Immature natural killer cell (primary cell): ENCODE measurements at regions not wholly inside any gene's neighbourhood (a gene's known extent, or its start where the extent isn't known, plus 50 kb on each side); places are given as distances from the start of the nearest gene placed in this dataset.

ENCODE experiments used
- DNase-seq, 3 donors: peaks; one replicate each; pipeline ENCODE4 v3.0.0; 2022; ENCODE audit warnings: mixed read lengths in 1 of 3
- H3K27ac Mint-ChIP-seq, 6 donors: one replicate each; pipeline ENCODE4 v1.8.0; 2020; ENCODE audit warnings: mixed read lengths in 6 of 6, mild to moderate bottlenecking in 5 of 6, inconsistent platforms in 4 of 6, moderate library complexity in 3 of 6
- H3K27me3 Mint-ChIP-seq, 3 donors: one replicate each; pipeline ENCODE4 v1.8.0; 2020 to 2021; ENCODE audit warnings: low read depth in 3 of 3, mild to moderate bottlenecking in 3 of 3, mixed read lengths in 3 of 3, moderate library complexity in 3 of 3, inconsistent platforms in 1 of 3
- H3K36me3 Mint-ChIP-seq, 3 donors: one replicate each; pipeline ENCODE4 v1.8.0; 2020; ENCODE audit warnings: mixed read lengths in 3 of 3, inconsistent platforms in 2 of 3, mild to moderate bottlenecking in 2 of 3
- H3K4me1 Mint-ChIP-seq, 2 donors: one replicate each; pipeline ENCODE4 v1.8.0; 2020; ENCODE audit warnings: inconsistent platforms in 2 of 2, mild to moderate bottlenecking in 2 of 2, mixed read lengths in 2 of 2, moderate library complexity in 1 of 2
- H3K4me3 Mint-ChIP-seq, 5 donors: one replicate each; pipeline ENCODE4 v1.8.0; 2020; ENCODE audit warnings: mild to moderate bottlenecking in 5 of 5, mixed read lengths in 5 of 5, inconsistent platforms in 3 of 5, moderate library complexity in 3 of 5
- H3K9me3 Mint-ChIP-seq, 6 donors: one replicate each; pipeline ENCODE4 v1.8.0; 2020; ENCODE audit warnings: mild to moderate bottlenecking in 6 of 6, mixed read lengths in 6 of 6, inconsistent platforms in 4 of 6, moderate library complexity in 3 of 6

GRCh38 chr1:21342961-21343838, 52.9 kb upstream of the ECE1 start:
- Mint-ChIP-seq H3K4me3 (peak overlapping the region; percentile 75 to 88 (median 85)), H3K4me1 (peaks cover 51% of the 10 kb centered on the region in 2 donors), H3K27ac (peak overlapping the region; percentile 58 to 88 (median 82)), H3K9me3 (no peaks in the 10 kb centered on the region), H3K27me3 (peaks cover 0 to 15% (median 2%) of the 10 kb centered on the region in 3 donors), H3K36me3 (no peaks in the 10 kb centered on the region)
- peak; percentile 48 to 50 (median 48) for DNase-seq

DNA sequence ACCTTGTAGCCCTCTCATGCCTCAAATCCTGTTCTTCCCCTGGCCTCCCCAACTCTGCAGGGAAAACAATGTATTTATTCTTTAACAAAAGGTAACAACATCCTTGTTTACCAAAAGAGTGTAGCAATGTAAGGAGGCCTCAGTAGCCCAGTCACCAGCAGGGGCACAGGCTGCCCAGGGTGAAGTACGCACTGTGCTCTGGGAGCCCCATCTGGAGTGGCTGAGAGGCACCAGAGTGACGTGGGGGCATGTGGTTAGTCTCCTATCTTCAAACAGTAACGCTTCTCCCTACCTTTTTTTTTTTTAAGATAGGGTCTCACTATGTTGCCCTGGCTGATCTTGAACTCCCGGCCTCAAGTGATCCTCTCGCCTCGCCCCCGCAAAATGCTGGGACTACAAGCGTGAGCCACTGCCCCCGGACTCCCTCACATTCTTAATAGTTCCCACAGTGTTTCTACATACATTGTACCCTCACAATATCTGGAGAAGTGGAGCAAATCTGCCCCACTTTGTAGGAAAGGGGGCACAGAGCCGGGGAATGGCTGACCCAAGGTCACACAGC, 51.3 kb upstream of the ECE1 start:
- no peaks in the 10 kb centered on the region for H3K36me3 Mint-ChIP-seq
- peak overlapping the region in 4 of 6 donors; percentile 18 to 78 (median 46) for H3K27ac Mint-ChIP-seq
- no peaks in the 10 kb centered on the region for H3K9me3 Mint-ChIP-seq
- peaks cover 1 to 15% (median 2%) of the 10 kb centered on the region in 3 donors for H3K27me3 Mint-ChIP-seq
- peaks cover 66% of the 10 kb centered on the region in 2 donors for H3K4me1 Mint-ChIP-seq
- peak overlapping the region in 1 of 5 donors; percentile 27 for H3K4me3 Mint-ChIP-seq
- DNase-seq: no peak

DNA sequence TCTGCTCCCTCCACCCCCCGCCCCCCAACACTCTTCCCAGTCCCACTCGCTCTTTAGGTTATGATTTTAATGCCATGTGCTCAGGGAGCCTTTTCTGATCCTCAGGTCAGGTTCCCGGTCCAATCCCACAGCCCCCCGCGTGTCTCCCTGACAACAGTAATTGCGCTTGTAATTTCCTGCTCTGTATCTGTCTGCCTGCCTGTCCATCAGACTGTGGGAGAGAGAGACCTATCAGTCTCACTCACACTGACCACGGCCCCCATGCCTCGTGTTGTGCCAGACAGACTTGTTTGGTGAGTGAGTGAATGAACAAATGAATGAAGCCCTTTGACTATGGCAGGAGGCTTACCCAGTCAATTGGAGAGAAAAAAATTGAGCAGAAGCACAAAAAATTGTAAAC, 50.8 kb upstream of the ECE1 start:
- Mint-ChIP-seq H3K4me1 (peaks cover 67 to 69% of the 10 kb centered on the region in 2 donors), H3K27me3 (peaks cover 1 to 15% (median 2%) of the 10 kb centered on the region in 3 donors), H3K27ac (peak overlapping the region in 1 of 6 donors; percentile 54), H3K36me3 (no peaks in the 10 kb centered on the region), H3K4me3 (no peak overlapping the region), H3K9me3 (no peaks in the 10 kb centered on the region)
- no peak for DNase-seq

DNA sequence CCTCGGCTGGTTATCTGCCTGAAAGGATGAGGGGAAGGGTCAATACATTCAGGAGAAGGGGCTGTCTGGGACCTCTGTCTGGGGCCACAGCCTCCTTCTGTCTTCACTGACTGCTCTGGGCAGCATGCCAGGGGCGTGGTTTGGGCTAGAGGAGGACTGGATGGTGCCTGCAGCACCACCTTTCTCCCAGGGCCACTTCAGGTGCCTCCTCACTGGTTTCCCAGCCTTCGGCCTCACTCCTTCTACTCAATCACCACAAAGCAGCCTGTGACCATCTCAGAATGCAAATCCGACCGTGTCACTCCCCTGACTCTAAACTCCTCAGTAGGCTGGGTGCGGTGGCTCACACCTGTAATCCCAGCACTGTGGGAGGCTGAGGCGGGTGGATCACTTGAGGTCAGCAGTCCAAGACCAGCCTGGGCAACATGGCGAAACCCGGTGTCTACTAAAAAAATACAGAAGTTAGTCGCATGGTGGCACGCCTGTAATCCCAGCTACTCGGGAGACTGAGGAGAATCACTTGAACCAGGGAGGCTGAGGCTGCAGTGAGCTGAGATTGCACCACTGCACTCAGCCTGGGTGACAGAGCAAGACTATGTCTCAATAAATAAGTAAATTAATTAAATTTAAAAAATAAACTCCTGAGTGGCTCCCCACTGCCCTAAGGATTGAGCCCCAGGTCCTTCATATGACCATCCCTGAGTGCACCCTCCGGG, 50.1 kb upstream of the ECE1 start:
- no peak overlapping the region for H3K27ac Mint-ChIP-seq

More for the DNA sequence above, 50.1 kb upstream of the ECE1 start:
- no peaks in the 10 kb centered on the region for H3K9me3 Mint-ChIP-seq
- peaks cover 1 to 15% (median 2%) of the 10 kb centered on the region in 3 donors for H3K27me3 Mint-ChIP-seq
- no peak for DNase-seq
- peaks cover 74 to 75% of the 10 kb centered on the region in 2 donors for H3K4me1 Mint-ChIP-seq
- no peak overlapping the region for H3K4me3 Mint-ChIP-seq
- no peaks in the 10 kb centered on the region for H3K36me3 Mint-ChIP-seq
